NT2/D1 (cell line): ENCODE measurements at regions not wholly inside any gene's neighbourhood (a gene's known extent, or its start where the extent isn't known, plus 50 kb on each side); places are given as distances from the start of the nearest gene placed in this dataset.
"Not testable (repeated sequence)": the region's sequence is repeated elsewhere in the genome, so short reads cannot be mapped to it uniquely, and the experiment has no call there.

Experiments
- DNase-seq: peaks from one replicate; pipeline ENCODE4 v3.0.0-alpha.2; 2011; ENCODE audit warnings: low read depth, low spot score
- H3K27me3 ChIP-seq: 2 replicates; pipeline ENCODE4 v1.6.0; 2011; ENCODE audit warnings: mild to moderate bottlenecking; ENCODE audit not compliant: insufficient read length, insufficient read depth
- H3K36me3 ChIP-seq: 2 replicates; pipeline ENCODE4 v1.6.1; 2011; ENCODE audit warnings: mild to moderate bottlenecking, low read length, mixed read lengths; ENCODE audit not compliant: insufficient read depth, insufficient read length
- H3K4me1 ChIP-seq: 2 replicates; pipeline ENCODE4 v1.5.1; 2011; ENCODE audit not compliant: insufficient read depth, insufficient read length
- H3K4me3 ChIP-seq: 2 replicates; pipeline ENCODE4 v1.5.1; 2011; ENCODE audit warnings: low read depth; ENCODE audit not compliant: insufficient read length
- H3K9ac ChIP-seq: 2 replicates; pipeline ENCODE4 v1.6.0; 2011; ENCODE audit warnings: low read depth; ENCODE audit not compliant: insufficient read length
- H3K9me3 ChIP-seq: 2 replicates; pipeline ENCODE4 v1.5.1; 2011; ENCODE audit warnings: mild to moderate bottlenecking, low read length; ENCODE audit not compliant: insufficient read depth
- SUZ12 ChIP-seq: IDR thresholded peaks from 2 replicates; pipeline ENCODE4 v1.6.1; 2011; ENCODE audit not compliant: insufficient read length, insufficient read depth; ENCODE audit errors: extremely low read depth
- YY1 ChIP-seq: IDR thresholded peaks from 2 replicates; pipeline ENCODE4 v1.6.1; 2011; ENCODE audit not compliant: insufficient read length, insufficient read depth
- ZNF274 ChIP-seq: IDR thresholded peaks from 2 replicates; pipeline ENCODE4 v1.6.1; 2011; ENCODE audit warnings: mild to moderate bottlenecking, low read depth, low read length

DNA sequence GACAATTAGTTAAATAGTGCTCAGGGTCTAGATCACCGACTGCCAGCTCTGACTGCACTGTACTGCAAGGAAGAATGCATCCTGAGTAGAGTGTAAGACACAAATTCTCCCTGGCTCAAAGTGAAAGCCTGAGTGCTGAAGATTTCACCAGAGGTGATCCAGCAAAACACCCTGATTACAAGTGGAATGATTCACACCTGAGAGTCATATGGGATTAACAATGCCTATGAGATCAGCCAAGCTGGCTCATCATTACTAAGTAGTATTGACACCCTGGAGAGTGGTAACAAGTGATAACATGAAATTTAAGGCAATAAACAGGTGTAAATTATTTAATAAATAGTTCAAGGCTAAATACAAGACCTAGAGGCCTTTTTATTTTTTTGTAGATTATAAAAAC lies 403.8 kb upstream of the PRR20A start:
- H3K9ac ChIP-seq = no peak overlapping the region
- no peaks in the 10 kb centered on the region for H3K4me1 ChIP-seq
- H3K9me3 ChIP-seq = no peaks in the 10 kb centered on the region
- H3K36me3 ChIP-seq = no peaks in the 10 kb centered on the region
- no peak for TF ChIP-seq YY1
- no peak for TF ChIP-seq ZNF274
- TF ChIP-seq SUZ12 = no peak
- no peak for DNase-seq
- no peak overlapping the region for H3K4me3 ChIP-seq
- H3K27me3 ChIP-seq = no peaks in the 10 kb centered on the region

DNA sequence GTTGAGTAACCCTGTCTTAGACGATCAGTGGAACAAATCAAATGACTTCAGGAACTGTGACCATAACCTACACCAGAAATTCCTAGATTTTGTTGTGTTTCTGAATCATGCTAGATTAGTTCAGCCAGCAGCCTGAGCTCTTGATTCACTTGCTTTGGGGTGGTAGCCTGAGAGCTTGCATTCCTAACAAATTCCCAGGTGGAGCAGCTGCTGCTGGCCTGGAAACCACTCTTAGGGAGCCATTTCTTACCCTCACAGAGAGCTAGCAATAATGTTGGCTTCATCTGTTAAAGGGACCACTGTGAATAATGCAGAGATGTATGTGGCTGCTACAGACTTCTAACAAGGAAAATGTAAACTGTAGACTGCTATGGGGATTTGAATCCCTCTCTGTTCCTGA lies 388.1 kb upstream of the PRR20A start:
- H3K4me1 ChIP-seq = no peaks in the 10 kb centered on the region
- no peaks in the 10 kb centered on the region for H3K9me3 ChIP-seq
- no peaks in the 10 kb centered on the region for H3K36me3 ChIP-seq
- DNase-seq = no peak
- no peak for TF ChIP-seq SUZ12
- no peak for TF ChIP-seq ZNF274
- no peak for TF ChIP-seq YY1
- H3K9ac ChIP-seq = no peak overlapping the region
- no peak overlapping the region for H3K4me3 ChIP-seq
- H3K27me3 ChIP-seq = no peaks in the 10 kb centered on the region

DNA sequence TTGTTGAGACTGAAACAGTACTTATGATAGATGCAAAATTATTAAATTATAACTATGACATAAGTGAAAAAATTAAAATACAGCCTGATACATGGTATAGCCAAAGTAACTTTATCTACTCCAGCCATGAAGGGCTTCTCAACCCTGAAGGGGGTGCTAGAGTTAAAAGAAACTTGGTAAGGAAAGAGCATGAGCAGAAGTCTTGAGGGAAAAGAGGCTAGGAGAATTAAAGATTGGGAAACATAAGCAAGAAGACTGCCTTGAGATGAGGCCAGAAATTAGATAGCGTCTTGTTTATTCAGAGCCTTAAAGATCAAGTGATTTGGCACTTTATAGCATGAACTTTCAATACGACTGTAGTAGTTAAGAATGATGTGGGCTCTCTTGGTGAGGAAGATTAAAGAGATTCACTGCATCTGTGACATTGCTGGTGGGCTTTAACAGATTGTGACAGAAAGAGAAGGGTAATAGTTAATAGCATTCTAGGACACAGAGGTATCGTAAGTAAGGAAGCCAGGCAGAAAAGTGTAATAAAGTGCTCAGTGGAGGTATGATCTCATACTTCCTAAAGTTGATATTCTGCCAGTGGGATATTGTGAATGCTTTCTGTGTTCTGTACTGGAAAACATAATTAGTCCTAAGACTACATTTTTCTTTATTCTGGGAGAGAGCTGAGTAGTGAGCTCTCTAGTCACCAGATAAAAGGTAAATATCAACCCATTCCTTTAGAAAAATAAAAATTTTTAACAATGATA lies 385.4 kb upstream of the PRR20A start:
- Histone ChIP-seq H3K27me3 (no peaks in the 10 kb centered on the region), H3K9me3 (no peaks in the 10 kb centered on the region), H3K36me3 (no peaks in the 10 kb centered on the region), H3K4me3 (no peak overlapping the region), H3K9ac (no peak overlapping the region), H3K4me1 (no peaks in the 10 kb centered on the region)
- DNase-seq = no peak
- TF ChIP-seq ZNF274 (no peak), YY1 (no peak), SUZ12 (no peak)

DNA sequence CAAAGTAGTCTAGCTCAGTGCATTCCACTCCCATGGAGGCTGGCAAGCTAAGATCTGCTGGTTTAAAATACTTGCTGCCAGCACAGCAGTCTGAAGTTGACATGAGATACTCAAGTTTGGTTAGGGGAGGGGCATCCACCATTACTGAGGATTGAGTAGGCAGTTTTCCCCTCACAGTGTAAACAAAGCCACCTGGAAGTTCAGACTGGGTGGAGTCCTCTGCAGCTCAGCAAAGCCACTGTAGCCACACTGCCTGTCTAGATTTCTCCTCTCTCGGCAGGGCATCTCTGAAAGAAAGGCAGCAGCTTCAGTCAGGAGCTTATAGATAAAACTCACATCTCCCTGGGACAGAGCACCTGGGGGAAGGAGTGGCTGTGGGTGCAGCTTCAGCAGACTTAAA lies 377.4 kb upstream of the PRR20A start:
- H3K36me3 ChIP-seq, H3K9ac ChIP-seq, DNase-seq, H3K4me1 ChIP-seq, H3K4me3 ChIP-seq, H3K27me3 ChIP-seq, H3K9me3 ChIP-seq: not testable (repeated sequence)

DNA sequence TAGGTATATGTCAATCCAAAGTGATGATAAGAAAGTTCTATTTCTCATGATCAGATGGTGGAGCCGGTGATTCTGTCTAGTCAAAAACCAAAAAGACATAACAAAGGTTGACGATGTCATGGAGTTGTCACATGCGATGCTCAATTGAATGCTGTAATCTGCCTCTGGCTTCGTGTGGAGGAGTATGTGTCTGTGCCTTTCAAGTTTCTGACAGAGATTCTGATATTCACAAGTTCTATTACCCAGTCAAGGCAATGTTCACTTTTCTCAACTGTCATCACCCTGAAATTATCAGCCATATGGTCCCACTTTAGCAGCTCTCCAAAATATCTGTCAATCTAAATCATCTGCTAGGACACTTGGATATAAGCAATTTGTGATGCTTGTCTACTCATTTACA lies 367.6 kb upstream of the PRR20A start:
- no peak overlapping the region for H3K9ac ChIP-seq
- no peak overlapping the region for H3K4me3 ChIP-seq
- TF ChIP-seq SUZ12 = no peak
- no peak for TF ChIP-seq ZNF274
- TF ChIP-seq YY1 = no peak
- DNase-seq = no peak
- no peaks in the 10 kb centered on the region for H3K27me3 ChIP-seq
- no peaks in the 10 kb centered on the region for H3K9me3 ChIP-seq
- no peaks in the 10 kb centered on the region for H3K4me1 ChIP-seq
- no peaks in the 10 kb centered on the region for H3K36me3 ChIP-seq

DNA sequence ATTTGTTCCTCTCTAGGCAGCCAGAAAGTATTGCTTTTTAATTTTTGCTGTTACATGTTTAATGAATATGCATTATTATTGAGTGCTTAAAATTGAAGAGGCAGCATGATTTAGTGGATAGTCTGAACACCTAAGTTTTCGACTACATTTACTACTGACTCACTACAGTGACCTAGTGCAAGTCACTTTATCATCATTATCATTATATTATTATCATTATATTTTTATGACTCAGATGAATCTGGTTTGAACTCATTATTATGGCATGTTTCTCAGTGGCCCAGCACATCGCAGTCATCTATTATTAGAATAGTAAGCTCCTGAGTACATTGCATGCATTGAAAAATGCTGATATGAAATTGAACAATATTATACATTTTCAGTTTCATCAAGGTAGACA lies 351.2 kb upstream of the PRR20A start:
- TF ChIP-seq ZNF274 (no peak), SUZ12 (no peak), YY1 (no peak)
- Histone ChIP-seq H3K9me3 (no peaks in the 10 kb centered on the region), H3K4me3 (no peak overlapping the region), H3K36me3 (no peaks in the 10 kb centered on the region), H3K27me3 (no peaks in the 10 kb centered on the region), H3K4me1 (no peaks in the 10 kb centered on the region), H3K9ac (no peak overlapping the region)
- no peak for DNase-seq

DNA sequence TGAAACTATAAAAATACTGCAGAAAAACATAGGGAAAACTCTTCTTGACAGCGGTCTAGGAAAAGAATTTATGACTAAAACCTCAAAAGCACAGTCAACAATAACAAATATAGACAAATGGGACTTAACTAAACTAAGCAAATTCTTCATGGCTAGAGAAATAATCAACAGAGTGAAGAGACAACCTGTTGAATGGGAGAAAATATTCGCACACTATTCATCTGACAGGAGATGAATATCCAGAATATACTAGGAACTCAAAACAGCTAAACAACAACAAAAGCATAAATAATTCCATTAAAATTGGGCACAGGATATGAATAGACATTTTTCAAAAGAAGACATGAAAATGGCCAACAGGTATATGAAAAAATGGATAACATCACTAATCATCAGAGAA lies 303.6 kb upstream of the PRR20A start:
- TF ChIP-seq YY1 (no peak), SUZ12 (no peak), ZNF274 (no peak)
- no peak for DNase-seq
- Histone ChIP-seq H3K9ac (no peak overlapping the region), H3K27me3 (no peaks in the 10 kb centered on the region), H3K4me1 (no peaks in the 10 kb centered on the region), H3K9me3 (no peaks in the 10 kb centered on the region), H3K36me3 (no peaks in the 10 kb centered on the region), H3K4me3 (no peak overlapping the region)

DNA sequence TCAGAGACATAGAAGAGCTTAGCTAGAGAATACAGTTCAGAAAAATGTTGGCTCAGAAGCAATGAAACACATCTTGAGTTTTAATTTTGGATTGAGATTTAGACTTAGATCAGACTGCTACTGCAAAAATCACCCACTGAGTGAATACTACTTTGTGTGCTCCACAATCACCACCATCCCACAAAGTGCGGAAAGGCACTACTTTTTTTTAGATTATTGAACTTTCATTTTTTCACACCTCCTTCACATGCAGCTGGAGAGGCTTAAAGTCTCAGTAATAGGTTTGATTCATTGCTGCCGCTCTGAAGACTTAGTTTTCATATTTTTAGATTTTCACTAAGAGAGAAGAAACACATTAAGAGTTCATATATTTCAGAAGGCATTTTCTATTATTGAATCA lies 289.9 kb upstream of the PRR20A start:
- Histone ChIP-seq H3K9me3 (no peaks in the 10 kb centered on the region), H3K4me3 (no peak overlapping the region), H3K9ac (no peak overlapping the region), H3K4me1 (no peaks in the 10 kb centered on the region), H3K36me3 (no peaks in the 10 kb centered on the region), H3K27me3 (no peaks in the 10 kb centered on the region)
- no peak for TF ChIP-seq SUZ12
- TF ChIP-seq ZNF274 = no peak
- TF ChIP-seq YY1 = no peak
- no peak for DNase-seq
